NCI-H1105 treated with DMSO at 0.1 percent for 48 hours (cell line): ENCODE measurements at regions not wholly inside any gene's neighbourhood (a gene's known extent, or its start where the extent isn't known, plus 50 kb on each side); places are given as distances from the start of the nearest gene placed in this dataset.

Source experiments
- DNase-seq: peaks from one replicate; lab custom pipeline; 2025; lab: John Stamatoyannopoulos, UW

GRCh38 chr2:7973801-7974480, 707.9 kb upstream of the ID2 start:
- DNase-seq = no peak

- DNase-seq = no peak
Observed at GRCh38 chr2:7974936-7975335, 706.9 kb upstream of the ID2 start.

DNA sequence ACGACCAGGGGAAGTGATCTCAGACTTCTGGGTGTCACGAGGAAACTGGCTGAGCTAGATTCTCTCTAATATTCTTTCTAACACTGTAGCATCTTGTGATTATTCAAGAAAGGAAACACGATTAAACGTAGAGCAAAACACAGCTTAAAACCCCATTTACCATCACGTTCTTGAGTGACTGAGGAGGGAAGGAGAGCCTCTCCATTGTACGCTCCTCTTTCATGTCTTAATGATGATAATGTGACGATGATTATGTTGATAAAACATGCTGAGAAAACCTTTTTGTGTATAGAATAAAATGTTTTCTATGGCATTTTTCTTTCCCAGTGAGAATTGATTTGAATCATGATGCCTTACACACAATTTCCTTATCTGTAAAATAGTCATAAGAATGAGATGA, 705.6 kb upstream of the ID2 start:
- DNase-seq = no peak

- DNase-seq = no peak
Observed at GRCh38 chr2:7977981-7978380, 703.9 kb upstream of the ID2 start.

GRCh38 chr2:7982054-7982453, 699.8 kb upstream of the ID2 start:
- no peak for DNase-seq

DNA sequence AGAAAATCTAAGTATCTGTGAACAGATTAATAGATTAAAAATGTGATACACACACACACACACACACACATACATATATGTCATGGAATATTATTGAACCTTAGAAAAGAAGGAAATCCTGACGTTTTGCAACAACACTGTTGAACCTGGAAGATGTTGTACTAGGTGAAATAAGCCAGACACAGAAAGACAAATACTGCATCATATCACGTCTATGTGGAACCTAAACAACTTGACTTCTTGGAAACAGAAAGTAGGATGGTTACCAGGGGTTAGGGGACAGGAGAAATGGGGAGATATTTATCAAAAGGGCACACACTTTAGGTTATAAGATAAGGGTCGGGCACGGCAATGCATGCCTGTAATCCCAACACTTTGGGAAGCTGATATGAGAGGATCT, 698.4 kb upstream of the ID2 start:
- DNase-seq = no peak

GRCh38 chr2:7983912-7984311, 697.9 kb upstream of the ID2 start:
- DNase-seq = no peak

DNA sequence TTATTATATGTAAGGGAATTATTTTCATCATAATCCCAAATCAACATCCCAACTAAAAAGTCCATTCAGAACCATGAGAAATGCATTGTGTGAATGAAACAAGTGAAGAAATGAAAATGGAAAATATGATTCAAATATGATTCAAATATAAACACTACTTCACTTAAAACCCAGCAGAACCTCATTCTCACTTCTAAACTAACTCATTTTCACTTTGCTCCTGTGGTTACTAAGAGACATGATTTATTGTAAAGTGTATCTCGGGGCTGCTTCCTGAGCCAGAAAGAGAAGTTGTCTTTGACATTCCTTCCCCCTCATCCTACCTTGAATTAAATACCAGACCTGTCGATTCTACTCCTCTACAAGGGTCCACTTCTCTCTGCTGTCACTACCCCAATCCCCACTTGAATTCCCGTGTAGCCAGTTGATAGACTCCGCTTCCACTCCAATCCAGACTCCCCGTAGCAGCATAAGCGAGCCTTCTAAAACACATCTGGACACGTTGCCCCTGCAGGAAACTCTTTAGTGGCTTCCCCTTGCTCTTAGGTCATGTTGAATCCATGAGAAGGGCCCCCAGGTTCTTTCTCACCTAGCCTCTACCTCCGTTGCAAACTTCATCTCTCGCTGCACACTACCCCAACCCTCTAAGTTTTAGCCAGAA, 697.0 kb upstream of the ID2 start:
- DNase-seq = no peak

- no peak for DNase-seq
Observed at GRCh38 chr2:7986431-7986830, 695.4 kb upstream of the ID2 start.

GRCh38 chr2:7987992-7988391, 693.9 kb upstream of the ID2 start:
- DNase-seq = no peak

- DNase-seq = no peak
Observed at GRCh38 chr2:7988440-7988839, 693.4 kb upstream of the ID2 start.

DNA sequence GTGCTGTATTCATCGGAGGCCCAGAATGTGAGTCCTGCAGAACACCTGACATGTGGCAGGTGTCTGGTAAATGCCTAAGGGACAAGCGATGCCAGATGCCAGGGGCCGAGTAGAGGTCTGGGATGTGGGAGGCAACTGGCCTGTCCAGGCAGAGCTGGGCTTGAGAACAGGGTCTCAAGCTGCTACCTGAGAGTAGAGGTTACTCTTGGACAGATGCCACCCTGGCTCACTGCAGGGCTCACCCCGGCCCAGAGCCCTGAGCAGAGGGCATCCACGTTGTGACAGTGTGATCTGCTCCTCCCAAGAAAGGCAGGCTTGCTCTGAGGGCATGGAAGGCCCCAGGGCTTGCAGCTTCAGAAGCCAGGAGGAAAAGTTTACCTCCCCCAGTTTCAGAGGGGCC, 692.0 kb upstream of the ID2 start:
- DNase-seq = no peak

GRCh38 chr2:7992612-7993602, 688.9 kb upstream of the ID2 start:
- peak; percentile 57 for DNase-seq

GRCh38 chr2:7994397-7994951, 687.4 kb upstream of the ID2 start:
- peak; percentile 82 for DNase-seq

- no peak for DNase-seq
Observed at GRCh38 chr2:7997279-7997678, 684.6 kb upstream of the ID2 start.

DNA sequence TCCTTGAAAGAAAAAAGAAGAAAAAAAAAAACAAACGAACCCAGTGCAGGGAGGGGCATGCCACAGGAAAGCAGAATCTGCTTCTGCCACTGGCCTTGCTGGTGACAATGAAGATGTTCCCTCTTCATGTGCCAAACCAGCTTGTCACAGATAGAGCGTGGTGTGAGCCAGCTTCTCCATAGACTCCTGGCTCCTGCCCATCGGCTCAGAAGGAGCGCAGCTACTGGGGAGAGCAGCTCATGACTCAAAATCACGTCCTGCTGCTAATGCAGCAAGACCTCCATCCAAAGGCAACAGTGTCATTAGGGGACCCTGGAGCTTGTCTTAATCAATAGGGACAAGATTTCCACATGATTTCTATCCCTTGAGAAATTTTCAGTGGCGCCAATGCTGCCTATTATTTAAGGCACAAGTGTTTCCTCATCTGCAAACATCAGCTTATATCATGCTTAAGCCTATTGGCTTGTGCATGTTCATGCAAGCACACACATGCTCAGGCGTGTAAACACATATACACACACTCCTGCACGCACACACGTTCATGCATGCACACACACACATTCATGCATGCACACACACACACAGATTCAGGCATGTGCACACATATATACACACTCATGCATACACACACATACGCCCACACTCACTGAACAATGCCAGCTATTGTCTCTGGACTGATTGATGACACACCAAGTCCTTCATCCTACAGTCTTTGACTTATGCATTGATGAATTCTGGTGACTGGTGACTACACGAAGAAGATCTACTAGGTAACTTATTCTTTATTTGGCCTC, 682.0 kb upstream of the ID2 start:
- no peak for DNase-seq

DNA sequence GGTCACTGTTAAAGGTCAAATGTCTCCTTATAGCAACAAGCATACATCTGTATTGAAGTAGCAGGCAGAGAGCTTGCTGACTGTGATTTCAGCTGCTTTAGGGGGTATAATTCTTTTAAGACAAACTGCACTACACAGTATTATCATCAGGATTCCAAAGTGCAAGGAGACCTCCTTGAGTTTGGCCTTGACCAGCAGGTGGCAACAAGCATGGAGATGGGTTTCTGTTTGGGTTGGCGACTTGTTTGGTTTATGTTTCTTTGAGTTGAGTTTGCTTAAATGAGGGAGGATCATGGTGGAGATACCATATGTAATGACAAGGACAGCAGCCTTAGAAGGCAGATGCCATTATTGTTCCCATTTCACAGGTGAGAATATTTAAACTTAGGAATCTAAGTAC, 681.0 kb upstream of the ID2 start:
- DNase-seq = no peak

DNA sequence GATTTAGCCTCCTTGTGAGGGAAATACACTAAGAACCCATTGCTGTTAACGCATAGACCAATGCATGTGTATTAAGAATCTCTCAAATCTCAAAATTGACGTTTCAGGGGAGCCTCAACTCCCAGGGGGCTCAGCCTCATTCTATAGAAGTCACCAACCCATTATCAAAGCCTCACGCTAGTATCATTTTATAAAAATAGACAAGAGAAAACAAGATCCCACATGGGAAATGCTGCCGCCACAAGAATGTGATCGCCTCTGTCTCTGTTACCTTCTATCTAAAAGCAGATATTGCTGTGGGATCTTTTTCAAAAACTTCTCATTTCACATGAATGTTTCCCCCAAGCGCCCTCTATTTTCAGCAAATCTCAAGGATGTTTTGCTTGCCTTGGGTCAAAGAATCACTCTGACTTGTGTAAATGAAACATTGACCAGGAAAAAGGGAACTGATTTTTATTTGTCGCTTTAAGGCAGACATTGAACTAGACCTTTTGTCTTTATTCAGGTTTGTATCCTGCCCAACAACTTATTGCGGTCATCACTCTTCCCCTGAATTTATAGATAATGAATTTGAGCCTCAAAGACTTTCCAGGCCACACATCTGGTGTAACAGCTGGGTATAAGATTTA, 679.0 kb upstream of the ID2 start:
- DNase-seq = no peak

- DNase-seq = no peak
Observed at GRCh38 chr2:8003462-8004075, 678.3 kb upstream of the ID2 start.

DNA sequence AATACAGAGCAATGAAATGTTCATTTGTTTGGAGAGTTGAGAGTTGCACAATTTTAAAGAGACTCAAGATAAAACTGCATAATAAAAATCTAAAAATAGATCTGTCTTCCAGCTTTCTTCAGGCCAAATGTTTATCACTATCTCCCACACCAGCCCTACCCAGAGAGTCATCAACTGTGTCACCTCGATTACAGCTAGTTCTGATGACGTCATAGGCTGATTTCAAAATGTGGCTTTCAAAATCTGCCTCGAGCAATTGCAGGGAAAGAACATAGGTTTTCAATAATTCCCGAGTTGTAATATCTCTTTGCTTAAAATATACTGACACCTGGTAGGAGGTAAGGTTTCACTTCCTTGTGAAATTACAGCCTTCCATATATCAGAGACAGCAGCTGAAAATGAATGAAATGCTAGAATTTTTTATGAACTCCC, 677.6 kb upstream of the ID2 start:
- no peak for DNase-seq

DNA sequence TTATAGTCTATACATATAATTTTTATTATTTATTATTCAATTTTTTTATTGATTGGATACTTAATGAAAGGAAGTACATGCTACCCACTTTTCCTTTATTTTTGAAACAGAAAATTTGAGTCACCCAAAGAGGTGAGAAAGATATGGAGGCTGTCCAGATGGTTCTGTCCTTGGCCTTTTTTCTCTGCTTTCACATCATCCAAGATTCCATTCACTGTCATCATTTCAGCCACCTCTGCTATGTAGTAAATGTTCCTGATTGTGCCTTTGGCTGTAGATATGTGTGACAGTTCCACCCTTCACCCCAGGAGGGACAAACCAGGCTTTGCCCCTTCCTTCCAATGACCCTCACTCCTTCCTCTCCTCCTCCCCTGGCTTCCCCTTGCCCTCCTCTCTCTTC, 675.7 kb upstream of the ID2 start:
- no peak for DNase-seq
